IPS-20b (cell line): ENCODE measurements at regions not wholly inside any gene's neighbourhood (a gene's known extent, or its start where the extent isn't known, plus 50 kb on each side); places are given as distances from the start of the nearest gene placed in this dataset.

Source experiments
- H3K27ac ChIP-seq: one replicate; pipeline ENCODE4 v1.5.1; 2013; ENCODE audit warnings: low read length
- H3K27me3 ChIP-seq: 2 replicates; pipeline ENCODE4 v1.6.1; 2013; ENCODE audit warnings: mild to moderate bottlenecking, low read length, inconsistent platforms; ENCODE audit not compliant: insufficient read depth
- H3K36me3 ChIP-seq: 2 replicates; pipeline ENCODE4 v1.6.1; 2013; ENCODE audit warnings: low read depth, mild to moderate bottlenecking, inconsistent platforms, low read length, moderate library complexity; ENCODE audit not compliant: insufficient read depth
- H3K4me1 ChIP-seq: 2 replicates; pipeline ENCODE4 v1.6.1; 2013; ENCODE audit warnings: mild to moderate bottlenecking, control low read depth, inconsistent platforms, low read length, moderate library complexity; ENCODE audit not compliant: insufficient read depth
- H3K4me3 ChIP-seq: 2 replicates; pipeline ENCODE4 v1.5.1; 2013; ENCODE audit warnings: mild to moderate bottlenecking, low read length, inconsistent platforms
- H3K9ac ChIP-seq: 2 replicates; pipeline ENCODE4 v1.6.1; 2013; ENCODE audit warnings: low read depth, mild to moderate bottlenecking, inconsistent platforms, low read length, moderate library complexity
- H3K9me3 ChIP-seq: 2 replicates; pipeline ENCODE4 v1.6.1; 2013; ENCODE audit warnings: mild to moderate bottlenecking, low read depth, low read length, inconsistent platforms; ENCODE audit not compliant: insufficient read depth

DNA sequence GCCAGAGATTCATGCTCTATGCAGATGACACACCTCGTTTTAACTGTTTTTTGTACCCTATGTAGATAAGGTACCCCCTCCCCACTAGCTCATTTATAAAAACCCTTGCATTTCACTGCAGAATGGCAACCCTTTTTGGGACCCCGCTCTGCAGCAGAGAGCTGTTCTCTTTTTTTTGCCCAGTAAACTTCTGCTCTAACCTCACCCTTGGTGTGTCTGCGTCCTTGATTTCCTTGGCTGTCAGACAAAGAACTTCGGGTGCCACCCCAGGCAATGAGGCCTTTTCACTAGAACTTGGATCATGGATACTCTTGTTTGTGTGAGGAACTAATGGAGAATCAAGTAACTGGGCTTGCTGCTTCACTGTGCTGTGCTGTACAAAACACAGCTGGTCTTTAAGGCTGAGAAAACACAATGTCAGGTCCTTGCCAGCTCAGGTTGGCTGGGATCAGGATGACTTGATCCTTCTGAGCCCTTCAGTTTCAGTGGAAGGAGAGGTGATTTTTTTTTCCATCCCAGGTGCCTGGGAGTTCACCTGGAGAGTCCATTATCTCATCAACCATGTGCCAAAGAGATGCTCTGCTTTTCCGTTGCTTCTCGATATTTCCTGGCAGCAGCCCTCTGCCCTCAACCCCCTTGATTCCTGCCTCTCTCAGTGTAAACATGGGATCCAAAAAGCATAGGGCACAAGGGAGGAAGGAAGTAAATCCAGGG, 133.2 kb upstream of the FAM20A start:
- Histone ChIP-seq H3K27ac (peak overlapping the region; percentile 22), H3K4me1 (peaks cover 40% of the 10 kb centered on the region)

DNA sequence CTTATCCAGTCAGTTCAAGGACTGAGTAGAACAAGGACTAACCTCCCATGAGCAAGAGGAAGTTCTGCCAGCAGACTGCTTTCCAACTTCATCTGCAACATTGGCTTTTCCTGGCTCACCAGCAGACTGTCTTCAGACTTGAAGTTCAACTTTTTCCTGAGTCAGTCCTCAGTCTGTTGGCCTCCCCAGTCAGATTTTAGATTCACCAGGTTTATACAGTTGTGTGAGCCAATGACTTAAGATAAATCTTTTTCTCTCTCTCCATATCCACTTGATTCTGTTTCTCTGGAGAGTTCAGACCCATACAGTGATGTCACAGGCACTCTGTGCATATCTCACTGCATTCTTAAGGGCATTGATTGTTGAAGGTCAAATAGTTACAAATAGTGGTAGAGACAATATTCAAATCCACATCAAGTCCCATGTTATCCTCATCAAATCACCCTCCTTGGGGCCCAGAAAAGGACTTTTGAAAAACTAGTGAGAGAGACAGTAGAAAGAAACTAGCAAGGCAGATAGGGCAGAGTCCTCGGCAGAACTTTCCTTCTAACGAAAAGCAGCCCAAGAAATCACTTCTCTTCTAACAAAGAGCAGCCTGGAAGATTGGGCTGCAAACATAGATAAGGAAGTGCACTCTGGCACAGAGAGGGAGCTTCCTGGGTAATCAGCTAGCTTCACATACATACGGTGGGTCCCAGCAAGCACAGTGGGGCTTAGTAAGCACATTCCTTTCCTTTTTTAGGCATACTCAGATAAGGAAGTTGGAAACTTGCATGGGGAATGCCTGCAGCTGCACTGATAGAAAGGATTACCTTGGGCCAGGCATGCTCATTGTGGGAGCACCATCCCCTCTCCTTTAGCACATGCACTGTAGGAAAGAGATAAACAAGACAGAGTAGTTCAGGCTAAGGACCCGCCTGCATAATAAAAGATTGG, 132.3 kb upstream of the FAM20A start:
- Histone ChIP-seq H3K4me1 (peaks cover 40% of the 10 kb centered on the region), H3K36me3 (no peaks in the 10 kb centered on the region), H3K27ac (peak overlapping the region; percentile 100), H3K4me3 (peak overlapping the region; percentile 21), H3K9me3 (0 out of 2 replicates have a peak, but pooled peaks cover 3% of the 10 kb centered on the region), H3K9ac (peak overlapping the region; percentile 88), H3K27me3 (no peaks in the 10 kb centered on the region)

More for the DNA sequence above, 133.2 kb upstream of the FAM20A start:
- Histone ChIP-seq H3K9ac (peak overlapping the region; percentile 88; the same call in 1 of the 2 replicates), H3K36me3 (no peaks in the 10 kb centered on the region), H3K27me3 (no peaks in the 10 kb centered on the region), H3K4me3 (no peak overlapping the region), H3K9me3 (no peaks in the 10 kb centered on the region)

- Histone ChIP-seq H3K9me3 (peaks cover 11% of the 10 kb centered on the region), H3K9ac (peak overlapping the region; percentile 88; the same call in 1 of the 2 replicates), H3K27ac (peak overlapping the region; percentile 100)
Measured at GRCh38 chr17:68732301-68732749, 131.2 kb upstream of the FAM20A start.

DNA sequence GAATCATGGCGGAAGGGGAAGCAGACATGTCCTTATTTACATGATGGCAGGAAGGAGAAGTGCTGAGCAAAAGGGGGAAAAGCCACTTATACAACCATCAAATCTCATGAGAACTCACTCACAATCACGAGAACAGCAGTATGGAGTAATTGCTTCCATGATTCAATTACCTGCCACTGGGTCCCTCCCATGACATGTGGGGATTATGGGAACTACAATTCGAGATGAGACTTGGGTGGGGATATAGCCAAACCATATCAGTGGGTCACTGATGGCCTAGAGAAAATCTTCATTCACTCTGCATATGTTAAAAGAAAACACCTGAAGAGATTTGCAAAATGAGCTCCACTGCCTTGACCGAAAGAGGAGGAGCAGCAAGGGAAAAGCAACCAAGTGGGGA, 130.3 kb upstream of the FAM20A start:
- H3K9ac ChIP-seq: peak overlapping the region; percentile 30
- no peaks in the 10 kb centered on the region for H3K27me3 ChIP-seq
- peaks cover 33% of the 10 kb centered on the region for H3K4me1 ChIP-seq
- H3K9me3 ChIP-seq: peaks cover 13% of the 10 kb centered on the region
- H3K4me3 ChIP-seq: 0 out of 2 replicates have a peak overlapping the region, but pooled peaks have one; percentile 46
- peak overlapping the region; percentile 91 for H3K27ac ChIP-seq
- H3K36me3 ChIP-seq: no peaks in the 10 kb centered on the region

More at GRCh38 chr17:68732301-68732749, 131.2 kb upstream of the FAM20A start:
- H3K36me3 ChIP-seq: no peaks in the 10 kb centered on the region
- H3K4me3 ChIP-seq: peak overlapping the region; percentile 46; the same call in 1 of the 2 replicates
- H3K4me1 ChIP-seq: peaks cover 33% of the 10 kb centered on the region
- H3K27me3 ChIP-seq: no peaks in the 10 kb centered on the region

DNA sequence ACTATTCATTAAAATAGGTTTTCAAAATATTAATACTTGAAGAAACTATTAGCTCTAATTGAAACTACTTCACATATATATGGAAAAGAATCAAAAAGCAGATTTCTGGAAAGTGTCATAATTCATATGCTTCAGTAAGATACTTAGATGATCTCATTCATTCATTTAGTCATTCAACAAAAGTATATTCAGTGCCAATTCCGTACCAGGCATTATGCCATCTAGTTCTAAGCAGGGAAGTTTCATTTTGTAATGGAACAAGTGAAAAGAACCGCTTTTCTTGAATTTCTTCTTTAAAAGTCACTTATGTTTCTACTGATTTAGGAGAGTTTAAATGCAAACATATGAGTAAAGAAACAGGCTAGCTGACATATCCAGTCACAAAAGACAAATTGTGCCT, 118.3 kb upstream of the FAM20A start:
- no peaks in the 10 kb centered on the region for H3K4me1 ChIP-seq
- no peak overlapping the region for H3K4me3 ChIP-seq
- no peak overlapping the region for H3K27ac ChIP-seq
- no peaks in the 10 kb centered on the region for H3K9me3 ChIP-seq
- H3K9ac ChIP-seq: no peak overlapping the region
- no peaks in the 10 kb centered on the region for H3K27me3 ChIP-seq
- H3K36me3 ChIP-seq: no peaks in the 10 kb centered on the region

DNA sequence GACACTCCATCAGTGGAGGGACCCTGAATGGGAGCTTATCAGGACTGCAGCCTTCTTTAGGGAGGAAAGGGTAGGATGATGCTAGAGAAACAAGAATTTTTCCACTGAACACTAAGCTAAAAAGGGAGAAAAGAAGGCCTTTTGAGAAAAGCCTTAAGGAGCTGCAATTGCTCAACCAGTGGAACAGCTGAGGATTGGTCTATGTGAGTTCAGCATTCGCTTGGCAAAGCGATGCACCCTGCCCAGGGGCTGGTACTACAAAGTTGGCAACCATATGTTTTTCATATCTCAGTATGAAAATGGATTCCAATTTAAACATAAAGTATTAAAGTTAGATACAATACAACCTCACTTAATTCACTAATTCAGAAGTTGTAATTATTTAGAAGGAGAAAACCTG, 117.8 kb upstream of the FAM20A start:
- H3K36me3 ChIP-seq: no peaks in the 10 kb centered on the region
- no peak overlapping the region for H3K4me3 ChIP-seq
- no peak overlapping the region for H3K27ac ChIP-seq
- no peaks in the 10 kb centered on the region for H3K4me1 ChIP-seq
- no peak overlapping the region for H3K9ac ChIP-seq
- H3K27me3 ChIP-seq: no peaks in the 10 kb centered on the region
- H3K9me3 ChIP-seq: no peaks in the 10 kb centered on the region

- H3K9ac ChIP-seq: no peak overlapping the region
- H3K4me1 ChIP-seq: no peaks in the 10 kb centered on the region
- no peaks in the 10 kb centered on the region for H3K9me3 ChIP-seq
- H3K27me3 ChIP-seq: no peaks in the 10 kb centered on the region
- no peaks in the 10 kb centered on the region for H3K36me3 ChIP-seq
- no peak overlapping the region for H3K27ac ChIP-seq
- no peak overlapping the region for H3K4me3 ChIP-seq
Measured at GRCh38 chr17:68718465-68718864, 117.3 kb upstream of the FAM20A start.

- Histone ChIP-seq H3K27me3 (no peaks in the 10 kb centered on the region), H3K4me1 (no peaks in the 10 kb centered on the region), H3K4me3 (no peak overlapping the region), H3K9me3 (no peaks in the 10 kb centered on the region), H3K36me3 (no peaks in the 10 kb centered on the region), H3K27ac (no peak overlapping the region), H3K9ac (no peak overlapping the region)
Measured at GRCh38 chr17:68714676-68715075, 113.5 kb upstream of the FAM20A start.

DNA sequence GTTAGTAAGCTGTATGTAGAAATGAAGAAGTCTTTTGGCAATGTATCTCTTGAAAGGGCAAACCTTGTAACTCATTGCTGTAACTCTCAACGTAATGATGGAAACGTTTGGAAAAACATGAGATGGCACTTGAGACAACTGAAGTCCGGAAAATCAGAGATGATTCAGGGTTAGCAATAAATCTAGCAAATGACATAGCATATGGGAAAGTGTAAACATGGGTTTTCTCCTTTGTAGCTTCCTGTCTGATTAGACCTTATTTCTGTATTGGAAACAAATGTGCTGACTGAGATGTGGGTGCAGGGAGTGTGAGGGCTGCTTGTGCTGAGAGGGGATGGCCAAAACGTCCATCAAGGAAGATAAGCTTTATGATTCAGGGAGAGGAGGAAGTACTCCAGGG, 110.7 kb upstream of the FAM20A start:
- H3K4me3 ChIP-seq: no peak overlapping the region
- H3K4me1 ChIP-seq: 0 out of 2 replicates have a peak, but pooled peaks cover 3% of the 10 kb centered on the region
- no peak overlapping the region for H3K9ac ChIP-seq
- no peaks in the 10 kb centered on the region for H3K27me3 ChIP-seq
- no peak overlapping the region for H3K27ac ChIP-seq
- H3K9me3 ChIP-seq: no peaks in the 10 kb centered on the region
- no peaks in the 10 kb centered on the region for H3K36me3 ChIP-seq

GRCh38 chr17:68710976-68711375, 109.8 kb upstream of the FAM20A start:
- Histone ChIP-seq H3K9me3 (no peaks in the 10 kb centered on the region), H3K4me3 (no peak overlapping the region), H3K9ac (no peak overlapping the region), H3K27me3 (no peaks in the 10 kb centered on the region), H3K27ac (no peak overlapping the region), H3K4me1 (peaks cover 7% of the 10 kb centered on the region; the same call in 1 of the 2 replicates), H3K36me3 (no peaks in the 10 kb centered on the region)

DNA sequence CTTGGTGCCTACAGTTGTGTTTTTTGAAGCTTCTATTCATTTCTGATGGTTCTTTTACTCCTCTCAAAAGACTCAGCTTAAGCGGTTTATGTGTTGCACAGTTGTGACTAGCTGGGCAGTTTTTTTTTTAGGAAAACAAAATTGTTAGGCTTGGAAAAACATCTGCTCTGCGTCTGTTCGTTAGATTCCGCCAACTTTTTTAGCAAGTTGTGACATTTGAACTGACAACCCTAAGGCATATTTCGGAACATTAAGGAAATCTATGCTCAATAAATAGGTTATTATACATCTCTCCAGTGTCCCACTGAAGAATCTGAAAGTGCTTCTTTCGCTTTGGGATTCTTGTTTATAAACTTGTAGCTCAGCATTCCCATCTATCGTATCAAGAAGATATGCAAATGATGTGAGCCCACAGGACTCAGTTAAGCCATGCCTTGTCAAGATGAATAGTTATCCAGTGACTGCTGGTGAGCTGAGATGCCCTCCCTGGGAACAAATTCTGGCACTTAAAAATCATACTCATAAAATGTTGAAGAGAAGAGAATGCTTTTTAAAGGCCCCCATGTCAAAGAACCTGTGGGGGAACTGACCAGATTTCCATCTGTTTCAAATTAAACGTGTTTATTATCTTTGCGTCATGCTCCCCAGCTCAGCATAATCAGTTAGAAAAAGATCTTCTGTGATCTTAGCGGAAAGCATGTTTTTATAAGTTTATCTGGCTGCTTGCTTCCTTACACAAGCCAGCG, 109.0 kb upstream of the FAM20A start:
- no peak overlapping the region for H3K9ac ChIP-seq
- no peak overlapping the region for H3K27ac ChIP-seq
- H3K4me1 ChIP-seq: peaks cover 7% of the 10 kb centered on the region; the same call in 1 of the 2 replicates
- H3K4me3 ChIP-seq: no peak overlapping the region
- H3K27me3 ChIP-seq: no peaks in the 10 kb centered on the region
- H3K9me3 ChIP-seq: no peaks in the 10 kb centered on the region
- no peaks in the 10 kb centered on the region for H3K36me3 ChIP-seq
